ENCODE measurements at regions not wholly inside any gene's neighbourhood (a gene's known extent, or its start where the extent isn't known, plus 50 kb on each side); places are given as distances from the start of the nearest gene placed in this dataset.

DNA sequence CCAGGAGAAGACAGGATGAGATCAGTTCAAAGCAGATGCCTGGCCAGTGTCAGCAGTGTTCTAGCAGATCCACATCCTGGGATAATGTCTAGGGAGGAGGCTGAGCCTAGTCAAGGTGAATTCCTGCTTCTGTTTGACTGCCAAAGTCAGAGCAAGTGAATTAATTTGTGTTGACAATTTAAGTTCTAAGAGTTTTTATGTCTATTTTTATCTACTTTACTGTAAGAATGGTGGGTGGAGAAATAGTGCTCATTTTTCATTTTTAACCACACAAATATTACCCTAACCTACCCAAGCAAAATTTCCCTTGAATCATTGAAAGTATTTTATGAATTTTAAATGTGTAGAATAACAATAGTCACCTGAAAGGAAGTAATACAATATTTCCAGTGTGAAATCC lies 207.6 kb upstream of the SLC10A2 start:
- peaks cover 10% of the 10 kb centered on the region for H3K4me1 Mint-ChIP-seq
- peaks cover 8% of the 10 kb centered on the region for H3K9me3 Mint-ChIP-seq
- peaks cover 5% of the 10 kb centered on the region for H3K27me3 Mint-ChIP-seq (ENCODE audit: low read depth)
- TF ChIP-seq CTCF (IDR thresholded peaks at IDR 0.05; ENCODE audit: unreplicated experiment in 3 of 3): no peak
- no peaks in the 10 kb centered on the region for H3K36me3 Mint-ChIP-seq (ENCODE audit: low read depth)
- no peak overlapping the region for H3K27ac Mint-ChIP-seq
- H3K4me3 Mint-ChIP-seq: no peak overlapping the region

DNA sequence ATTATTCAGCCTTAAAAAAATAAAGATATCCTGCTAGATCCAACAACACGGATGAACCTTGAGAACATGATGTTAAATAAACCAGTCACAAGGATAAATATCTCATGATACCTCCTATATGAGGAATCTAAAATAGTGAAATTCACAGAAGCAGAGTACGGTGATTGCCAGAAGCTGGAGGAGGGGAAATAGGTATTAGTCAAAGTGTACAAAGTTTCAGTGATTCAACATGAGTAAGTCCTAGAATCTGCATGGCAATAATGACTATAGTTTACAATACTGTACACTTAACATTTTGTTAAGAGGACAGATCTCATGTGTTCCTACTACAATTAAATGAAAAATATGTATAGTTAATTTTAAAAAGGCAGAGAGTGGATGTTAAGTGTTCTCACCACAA lies 206.6 kb upstream of the SLC10A2 start:
- peaks cover 10% of the 10 kb centered on the region for H3K4me1 Mint-ChIP-seq
- no peak overlapping the region for H3K27ac Mint-ChIP-seq
- peaks cover 2% of the 10 kb centered on the region for H3K27me3 Mint-ChIP-seq (ENCODE audit: low read depth)
- H3K36me3 Mint-ChIP-seq (ENCODE audit: low read depth): no peaks in the 10 kb centered on the region
- TF ChIP-seq CTCF (IDR thresholded peaks at IDR 0.05; ENCODE audit: unreplicated experiment in 3 of 3): no peak
- no peak overlapping the region for H3K4me3 Mint-ChIP-seq
- peaks cover 11% of the 10 kb centered on the region for H3K9me3 Mint-ChIP-seq

DNA sequence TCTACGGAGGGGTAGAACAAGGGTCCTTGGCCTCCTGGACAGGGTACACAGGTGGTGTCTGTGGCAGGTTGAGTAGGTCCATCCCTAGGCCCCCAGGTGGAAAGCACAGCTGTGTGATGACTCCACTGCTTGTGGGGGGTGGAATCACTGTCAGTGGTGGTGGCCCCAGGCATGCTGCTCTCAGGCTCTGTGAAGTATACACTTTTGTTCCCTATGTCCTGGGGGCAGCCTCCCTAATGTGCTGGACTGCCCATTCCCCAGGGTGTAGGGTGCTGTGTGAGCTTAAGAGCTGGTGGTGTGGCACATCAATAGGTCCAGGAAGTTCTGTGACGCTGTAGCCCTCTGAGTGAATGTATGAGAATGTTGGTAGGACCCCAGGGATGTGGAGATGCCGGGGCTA lies 197.2 kb upstream of the SLC10A2 start:
- peaks cover 49% of the 10 kb centered on the region for H3K9me3 Mint-ChIP-seq

GRCh38 chr13:103255587-103256301 lies 189.5 kb upstream of the SLC10A2 start:
- no peak for TF ChIP-seq CTCF (IDR thresholded peaks at IDR 0.05; ENCODE audit: unreplicated experiment in 3 of 3)
- Mint-ChIP-seq H3K9me3 (peaks cover 15% of the 10 kb centered on the region), H3K4me1 (peaks cover 4% of the 10 kb centered on the region), H3K27me3 (ENCODE audit: low read depth) (no peaks in the 10 kb centered on the region), H3K36me3 (ENCODE audit: low read depth) (no peaks in the 10 kb centered on the region), H3K27ac (peak overlapping the region in 1 of 3 experiments; percentile 59), H3K4me3 (no peak overlapping the region)

More for the DNA sequence above, 197.2 kb upstream of the SLC10A2 start:
- TF ChIP-seq CTCF (IDR thresholded peaks at IDR 0.05; ENCODE audit: unreplicated experiment in 3 of 3): no peak
- no peak overlapping the region for H3K27ac Mint-ChIP-seq
- no peaks in the 10 kb centered on the region for H3K27me3 Mint-ChIP-seq (ENCODE audit: low read depth)
- no peaks in the 10 kb centered on the region for H3K36me3 Mint-ChIP-seq (ENCODE audit: low read depth)
- no peaks in the 10 kb centered on the region for H3K4me1 Mint-ChIP-seq
- H3K4me3 Mint-ChIP-seq: no peak overlapping the region

DNA sequence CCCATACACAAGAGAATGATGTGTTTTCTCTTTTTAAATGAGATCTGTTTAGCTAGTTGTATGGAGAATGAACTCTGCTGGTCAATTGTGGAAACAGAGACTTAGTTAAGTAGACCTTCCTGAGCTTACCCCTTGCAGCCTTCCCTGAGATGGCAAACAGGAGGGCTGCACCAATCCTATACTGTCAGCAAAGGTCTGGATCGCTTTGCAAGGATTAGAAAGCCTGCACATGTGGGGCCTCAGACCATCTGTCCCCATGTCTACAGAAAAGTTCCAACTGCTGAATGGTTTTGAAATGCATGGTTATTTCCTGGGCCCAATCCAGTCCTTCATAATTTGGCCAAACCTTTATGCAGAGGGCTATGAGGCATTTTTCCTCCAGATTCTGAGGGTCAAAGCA lies 183.9 kb upstream of the SLC10A2 start:
- H3K4me3 Mint-ChIP-seq: no peak overlapping the region
- H3K27ac Mint-ChIP-seq: no peak overlapping the region
- H3K27me3 Mint-ChIP-seq (ENCODE audit: low read depth): no peaks in the 10 kb centered on the region
- H3K9me3 Mint-ChIP-seq: peaks cover 6% of the 10 kb centered on the region
- H3K36me3 Mint-ChIP-seq (ENCODE audit: low read depth): no peaks in the 10 kb centered on the region
- TF ChIP-seq CTCF (IDR thresholded peaks at IDR 0.05; ENCODE audit: unreplicated experiment in 3 of 3): no peak
- peaks cover 4% of the 10 kb centered on the region for H3K4me1 Mint-ChIP-seq

GRCh38 chr13:103246581-103247200 lies 180.5 kb upstream of the SLC10A2 start:
- H3K36me3 Mint-ChIP-seq (ENCODE audit: low read depth): no peaks in the 10 kb centered on the region
- no peaks in the 10 kb centered on the region for H3K27me3 Mint-ChIP-seq (ENCODE audit: low read depth)
- H3K4me3 Mint-ChIP-seq: no peak overlapping the region
- H3K27ac Mint-ChIP-seq: no peak overlapping the region
- H3K4me1 Mint-ChIP-seq: peaks cover 4% of the 10 kb centered on the region
- no peak for TF ChIP-seq CTCF (IDR thresholded peaks at IDR 0.05; ENCODE audit: unreplicated experiment in 3 of 3)
- H3K9me3 Mint-ChIP-seq: no peaks in the 10 kb centered on the region
